HG03457 (cell line): ENCODE measurements at regions not wholly inside any gene's neighbourhood (a gene's known extent, or its start where the extent isn't known, plus 50 kb on each side); places are given as distances from the start of the nearest gene placed in this dataset.
A peak's percentile ranks its signal among the peaks of the same experiment; 100 is the strongest.
"Not testable (repeated sequence)": the region's sequence is repeated elsewhere in the genome, so short reads cannot be mapped to it uniquely, and the experiment has no call there.

Experiments
- ATAC-seq: cut with Tn5 transposase; IDR thresholded peaks from one replicate; pipeline ENCODE4 v1.9.1; 2021; ENCODE audit warnings: moderate number of reproducible peaks; ENCODE audit not compliant: unreplicated experiment

DNA sequence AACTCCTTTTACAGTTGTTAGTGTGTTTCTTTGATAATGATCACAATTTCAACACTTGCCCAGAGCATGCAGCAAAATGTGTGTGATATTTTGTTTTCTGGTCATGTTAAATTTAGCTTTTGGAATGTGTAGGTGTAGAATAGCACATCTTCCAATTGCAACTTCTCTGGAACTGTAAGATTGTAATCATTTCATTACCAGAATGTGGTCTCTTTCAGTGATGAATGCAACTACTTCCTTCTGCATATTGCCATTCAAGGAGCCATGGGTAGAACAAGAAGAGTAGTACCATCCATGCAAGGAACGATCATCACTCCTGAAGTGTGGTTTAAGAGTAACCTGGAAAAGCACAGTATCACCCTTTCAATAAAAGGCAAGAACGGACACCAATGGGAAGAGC, 548.8 kb upstream of the ZNF804A start:
- ATAC-seq = no peak

DNA sequence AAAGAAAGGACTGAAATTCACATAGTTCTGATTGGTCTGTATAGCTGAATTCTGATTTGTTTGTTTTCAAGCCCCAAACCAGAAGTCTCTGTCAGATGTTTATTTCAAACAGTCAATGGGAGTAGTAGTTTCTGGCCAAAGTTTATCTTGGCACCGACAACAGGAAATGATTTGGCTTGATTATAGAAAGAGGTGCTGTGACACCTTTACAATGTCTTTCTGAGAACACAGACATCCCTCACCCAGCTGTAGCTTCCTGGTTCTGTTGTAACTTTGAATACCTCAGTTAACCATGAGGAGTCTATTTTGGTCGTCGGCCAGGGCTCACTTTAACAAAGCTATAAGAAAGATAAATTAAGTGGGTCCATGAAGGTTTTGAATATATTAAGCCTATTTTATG, 545.0 kb upstream of the ZNF804A start:
- no peak for ATAC-seq

DNA sequence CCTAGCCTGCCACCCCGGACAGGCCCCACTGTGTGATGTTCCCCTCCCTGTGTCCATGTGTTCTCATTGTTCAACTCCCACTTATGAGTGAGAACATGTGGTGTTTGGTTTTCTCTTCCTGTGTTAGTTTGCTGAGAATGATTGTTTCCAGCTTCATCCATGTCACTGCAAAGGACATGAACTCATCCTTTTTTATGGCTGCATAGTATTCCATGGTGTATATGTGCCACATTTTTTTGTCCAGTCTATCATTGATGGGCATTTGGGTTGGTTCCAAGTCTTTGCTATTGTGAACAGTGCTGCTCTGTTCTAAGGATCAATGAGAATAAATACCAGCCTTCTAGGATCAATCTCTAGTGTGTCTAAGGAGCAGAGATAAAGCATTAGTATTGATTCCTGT, 543.9 kb upstream of the ZNF804A start:
- not testable (repeated sequence) for ATAC-seq

DNA sequence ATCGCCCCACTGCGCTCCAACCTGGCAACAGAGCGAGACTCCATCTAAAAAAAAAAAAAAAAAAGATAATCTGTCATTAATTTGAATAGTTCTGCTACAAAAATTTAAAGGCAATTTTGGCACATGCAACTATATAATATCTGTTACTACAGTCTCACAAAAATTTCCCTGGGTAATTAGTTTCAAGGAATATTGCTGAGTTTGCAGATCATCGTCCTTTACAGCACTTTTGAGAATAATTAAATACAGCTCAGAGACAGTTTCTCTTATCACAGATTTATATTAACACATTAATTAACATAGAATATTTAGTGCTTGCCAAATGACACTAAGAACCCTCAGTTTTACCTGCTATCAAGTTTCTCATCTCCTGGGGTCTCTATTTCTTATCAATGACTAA, 540.4 kb upstream of the ZNF804A start:
- ATAC-seq = no peak

DNA sequence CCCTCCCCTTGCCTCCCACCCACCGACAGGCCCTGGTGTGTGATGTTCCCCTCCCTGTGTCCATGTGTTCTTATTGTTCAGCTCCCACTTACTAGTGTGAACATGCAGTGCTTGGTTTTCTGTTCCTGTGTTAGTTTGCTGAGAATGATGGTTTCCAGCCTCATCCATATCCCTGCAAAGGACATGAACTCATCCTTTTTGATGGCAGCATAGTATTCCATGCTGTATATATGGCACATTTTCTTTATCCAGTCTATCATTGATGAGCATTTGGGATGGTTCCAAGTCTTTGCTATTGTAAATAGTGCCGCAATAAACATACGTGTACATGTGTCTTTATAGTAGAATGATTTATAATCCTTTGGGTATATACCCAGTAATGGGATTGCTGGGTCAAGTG, 538.1 kb upstream of the ZNF804A start:
- not testable (repeated sequence) for ATAC-seq

DNA sequence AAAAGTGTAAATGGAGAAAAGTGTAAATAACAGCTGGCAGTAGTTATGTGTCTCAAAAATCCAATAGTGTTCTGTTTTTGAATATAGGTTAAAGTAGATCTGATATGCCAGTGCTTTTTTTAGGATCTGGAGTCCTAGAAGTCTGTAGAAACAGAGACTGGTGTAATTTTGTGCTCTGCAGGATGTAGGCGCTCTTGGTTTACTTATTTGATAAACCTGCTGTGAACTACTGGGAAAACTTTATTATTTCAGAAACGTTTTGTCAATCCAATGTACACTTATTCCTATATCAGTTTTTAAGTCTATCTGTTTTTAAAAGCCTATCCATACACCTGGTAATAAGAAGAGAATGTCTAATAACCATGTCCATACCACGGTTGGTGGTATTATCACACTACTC, 530.8 kb upstream of the ZNF804A start:
- ATAC-seq = no peak

DNA sequence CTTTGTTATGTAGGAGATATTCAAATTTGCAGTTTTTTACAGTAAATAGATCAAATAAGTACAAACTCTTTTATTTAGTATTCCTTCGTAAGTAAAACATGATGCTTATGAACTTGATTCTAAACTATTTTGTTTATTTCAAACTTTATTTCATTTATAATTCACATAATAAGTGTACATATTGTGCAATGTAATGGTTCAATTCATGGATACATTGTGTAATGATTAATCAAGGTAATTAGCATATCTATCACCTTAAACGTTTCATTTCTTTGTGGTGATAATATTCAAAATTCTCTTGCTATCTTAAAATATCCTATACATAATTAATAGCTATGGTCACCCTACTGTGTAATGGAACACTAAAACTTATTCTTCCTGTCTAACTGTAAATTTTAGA, 525.9 kb upstream of the ZNF804A start:
- no peak for ATAC-seq

DNA sequence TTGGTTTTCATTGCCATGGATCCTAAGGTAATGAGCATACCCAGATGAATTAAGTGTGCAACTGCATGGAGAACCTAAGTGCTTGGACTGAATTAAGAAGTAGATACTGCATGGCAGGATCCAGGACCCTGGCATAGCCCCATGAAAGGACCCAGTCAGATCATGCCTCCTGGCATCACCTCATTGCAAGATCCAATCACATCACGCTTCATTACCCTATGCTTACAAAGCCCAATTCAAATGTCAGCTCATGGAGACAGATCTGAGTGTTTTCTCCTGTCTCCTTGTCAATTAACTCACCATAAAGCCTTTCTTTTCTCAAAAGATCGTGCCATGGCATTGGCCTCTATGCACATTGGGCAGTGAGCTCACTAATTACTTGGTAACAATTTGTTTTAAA, 519.8 kb upstream of the ZNF804A start:
- ATAC-seq = no peak

DNA sequence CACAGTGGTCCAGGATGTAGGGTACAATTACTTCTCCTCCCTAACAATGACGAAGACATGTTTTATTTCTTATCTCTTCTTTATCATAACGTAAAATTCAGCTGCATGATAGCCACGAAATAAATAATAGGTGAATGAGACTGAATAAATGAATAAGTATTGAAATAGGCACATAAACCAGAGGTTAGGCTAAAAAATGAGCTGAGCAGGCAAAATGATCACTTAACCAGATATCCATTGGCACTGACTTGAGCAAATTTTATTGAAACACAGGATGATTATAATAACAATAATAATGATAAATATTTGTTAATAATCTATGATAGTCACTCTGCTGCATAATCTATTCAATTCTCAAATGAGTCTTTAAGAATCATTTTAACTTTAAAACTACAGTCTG, 506.9 kb upstream of the ZNF804A start:
- no peak for ATAC-seq

- peak; percentile 47 for ATAC-seq
These were observed 484.5 kb upstream of the ZNF804A start for GRCh38 chr2:184113696-184114403.

GRCh38 chr2:184114439-184114838, 483.9 kb upstream of the ZNF804A start:
- ATAC-seq = no peak

GRCh38 chr2:184119989-184120800, 478.1 kb upstream of the ZNF804A start:
- ATAC-seq = no peak

DNA sequence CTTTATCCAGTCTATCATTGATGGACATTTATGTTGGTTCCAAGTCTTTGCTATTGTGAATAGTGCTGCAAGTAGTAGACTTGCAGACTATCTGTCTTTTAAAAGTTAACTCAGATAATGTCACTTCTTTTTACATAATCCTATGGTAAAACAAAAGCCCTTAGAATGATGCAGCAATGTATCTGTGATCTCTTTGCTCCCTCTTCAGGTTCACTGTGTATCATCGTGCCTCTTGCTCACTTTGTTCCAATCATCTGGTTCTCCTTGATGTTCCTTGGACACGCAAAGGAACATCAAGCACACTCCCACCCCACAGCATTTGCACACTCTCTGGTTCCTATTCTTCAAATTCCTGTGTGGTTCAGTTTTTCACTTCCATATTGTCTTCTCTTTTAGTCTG, 472.5 kb upstream of the ZNF804A start:
- ATAC-seq = no peak

DNA sequence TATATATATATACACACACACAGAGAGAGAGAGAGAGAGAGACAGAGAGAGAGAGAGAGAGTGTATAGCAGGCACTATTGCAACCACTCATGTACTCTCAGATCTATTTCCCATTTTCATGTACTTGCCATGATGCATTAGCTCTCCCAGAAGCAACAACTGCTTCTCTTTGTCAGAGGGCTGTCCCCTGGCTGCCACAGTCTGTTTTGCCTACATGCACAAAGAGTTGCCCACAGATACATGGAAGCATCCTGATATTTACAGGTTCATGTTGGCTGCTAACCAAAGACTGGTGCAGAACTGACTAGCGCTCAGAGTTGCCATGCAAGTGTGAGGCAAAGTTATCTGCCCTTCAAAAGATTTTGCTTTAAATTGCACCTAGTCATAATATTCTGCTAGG, 469.3 kb upstream of the ZNF804A start:
- no peak for ATAC-seq

DNA sequence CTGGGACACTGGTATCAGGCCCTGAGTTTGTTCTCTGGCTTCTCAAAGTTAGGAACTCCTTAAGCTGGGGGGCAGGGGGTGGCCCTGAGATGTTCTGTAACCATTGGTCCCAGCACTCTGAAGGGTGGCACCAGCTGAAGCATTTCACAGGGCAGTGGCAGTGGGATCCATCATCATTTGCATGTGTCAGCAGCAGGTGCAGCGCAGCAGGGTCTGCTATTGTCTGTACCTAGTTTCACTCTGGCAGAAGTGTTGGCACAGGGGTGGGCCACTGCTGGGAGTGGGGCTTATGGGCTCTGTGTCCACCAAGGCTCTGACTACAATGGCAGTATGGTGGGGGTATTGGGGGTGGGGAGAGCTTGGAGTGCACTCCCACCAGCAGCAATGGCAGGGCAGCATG, 460.4 kb upstream of the ZNF804A start:
- no peak for ATAC-seq

GRCh38 chr2:184141866-184142265, 456.5 kb upstream of the ZNF804A start:
- no peak for ATAC-seq

DNA sequence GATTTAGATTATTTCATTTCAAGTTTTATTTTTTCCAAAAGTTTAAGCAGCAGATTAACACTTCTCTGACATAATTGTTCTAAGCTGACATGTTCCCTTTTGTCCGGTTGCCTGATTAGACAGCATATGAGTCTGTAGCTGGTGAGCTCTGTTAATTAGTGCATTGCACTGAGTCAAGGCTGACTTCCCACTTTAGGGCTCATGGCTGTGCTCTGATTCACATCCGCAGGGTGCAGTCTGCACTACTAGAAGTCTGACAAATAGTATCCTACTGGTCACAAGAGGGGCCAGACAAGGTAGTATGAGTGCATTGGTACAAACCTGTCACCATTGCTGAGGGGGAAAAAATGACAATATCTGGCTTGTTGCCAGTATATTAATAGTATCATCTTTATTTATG, 443.9 kb upstream of the ZNF804A start:
- ATAC-seq = no peak

GRCh38 chr2:184155791-184156190, 442.5 kb upstream of the ZNF804A start:
- no peak for ATAC-seq

GRCh38 chr2:184157141-184157540, 441.2 kb upstream of the ZNF804A start:
- no peak for ATAC-seq

GRCh38 chr2:184162426-184162825, 435.9 kb upstream of the ZNF804A start:
- ATAC-seq = no peak

DNA sequence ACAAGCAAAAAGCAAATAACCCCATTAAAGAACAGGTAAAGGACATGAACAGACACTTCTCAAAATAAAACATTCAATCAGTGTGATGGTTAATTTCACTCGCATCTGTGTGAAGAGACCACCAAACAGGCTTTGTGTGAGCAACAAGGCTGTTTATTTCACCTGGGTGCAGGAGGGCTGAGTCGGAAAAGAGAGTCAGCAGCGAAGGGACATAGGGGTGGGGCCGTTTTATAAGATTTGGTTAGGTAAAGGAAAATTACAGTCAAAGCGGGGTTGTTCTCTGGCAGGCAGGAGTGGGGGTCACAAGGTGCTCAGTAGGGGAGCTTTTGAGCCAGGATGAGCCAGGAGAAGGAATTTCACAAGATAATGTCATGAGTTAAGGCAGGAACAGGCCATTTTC, 429.5 kb upstream of the ZNF804A start:
- not testable (repeated sequence) for ATAC-seq

- ATAC-seq = no peak
These were observed 429.0 kb upstream of the ZNF804A start for GRCh38 chr2:184169366-184169765.
